SU-DHL-6 (cell line): ENCODE measurements at regions not wholly inside any gene's neighbourhood (a gene's known extent, or its start where the extent isn't known, plus 50 kb on each side); places are given as distances from the start of the nearest gene placed in this dataset.

Source experiments
- H2AFZ ChIP-seq: fragments of 200-600 bp; sonication (generic); 2 replicates; pipeline ENCODE4 v1.6.1; 2014; ENCODE audit warnings: low read depth, mild to moderate bottlenecking, moderate library complexity, mixed read lengths, antibody characterized with exemption, low read length; ENCODE audit not compliant: severe bottlenecking
- H3F3A ChIP-seq: fragments of 200-600 bp; shearing (Covaris generic); 2 replicates; pipeline ENCODE4 v1.6.0; 2016; ENCODE audit warnings: antibody characterized with exemption, mild to moderate bottlenecking; ENCODE audit not compliant: insufficient read depth
- H3K27ac ChIP-seq: fragments of 200-600 bp; sonication (generic); 2 replicates; pipeline ENCODE4 v1.5.1; 2016; ENCODE audit warnings: low read depth, mild to moderate bottlenecking, low read length, moderate library complexity, mixed read lengths
- H3K27me3 ChIP-seq: fragments of 200-600 bp; sonication (generic), shearing (Covaris generic); 2 replicates; pipeline ENCODE4 v1.6.0; 2014; ENCODE audit warnings: mild to moderate bottlenecking, low read length
- H3K36me3 ChIP-seq: fragments of 200-600 bp; sonication (generic); 2 replicates; pipeline ENCODE4 v1.6.1; 2014; ENCODE audit warnings: mild to moderate bottlenecking, low read length, mixed read lengths
- H3K4me2 ChIP-seq: fragments of 300-600, 200-600 bp; shearing (Covaris generic), sonication (generic); 2 replicates; pipeline ENCODE4 v1.6.0; 2014; ENCODE audit warnings: low read length, low read depth, mild to moderate bottlenecking; ENCODE audit not compliant: poor library complexity, severe bottlenecking
- H3K4me3 ChIP-seq: fragments of 200-600 bp; sonication (generic); 2 replicates; pipeline ENCODE4 v1.5.1; 2014; ENCODE audit warnings: antibody characterized with exemption, low read length, mild to moderate bottlenecking, mixed read lengths; ENCODE audit not compliant: insufficient read depth, poor library complexity, severe bottlenecking
- H3K79me2 ChIP-seq: fragments of 200-600 bp; sonication (generic); 2 replicates; pipeline ENCODE4 v1.6.1; 2014; ENCODE audit warnings: mild to moderate bottlenecking, low read length, moderate library complexity; ENCODE audit not compliant: insufficient read depth
- H3K9ac ChIP-seq: fragments of 200-600 bp; sonication (generic); 2 replicates; pipeline ENCODE4 v1.7.0; 2014; ENCODE audit warnings: mild to moderate bottlenecking, low read length
- H3K9me2 ChIP-seq: fragments of 200-600 bp; sonication (generic); replicated peaks from 2 replicates; pipeline ENCODE4 v1.6.1; 2014; ENCODE audit warnings: low read length; ENCODE audit not compliant: insufficient read depth
- H3K9me3 ChIP-seq: fragments of 200-600 bp; sonication (generic); 2 replicates; pipeline ENCODE4 v1.6.1; 2014; ENCODE audit warnings: low read length, mixed read lengths; ENCODE audit not compliant: insufficient read depth
- H4K20me1 ChIP-seq: fragments of 200-600 bp; sonication (generic); 2 replicates; pipeline ENCODE4 v1.6.1; 2014; ENCODE audit warnings: low read depth, mild to moderate bottlenecking, antibody characterized with exemption, low read length, moderate library complexity, mixed read lengths
- EZH2phosphoT487 ChIP-seq: fragments of 200-600 bp; sonication (generic), shearing (Covaris generic); conservative IDR thresholded peaks from 2 replicates; pipeline ENCODE4 v1.6.1; 2018; ENCODE audit warnings: mild to moderate bottlenecking, antibody characterized with exemption, low read length, moderate library complexity, mixed read lengths
- TF ChIP-seq, protein P1 (sequence below): fragments of 200-600 bp; sonication (generic); IDR thresholded peaks from one replicate; pipeline ENCODE4 v1.5.1; 2017; ENCODE audit warnings: antibody characterized with exemption, mild to moderate bottlenecking, low read length, moderate library complexity; ENCODE audit not compliant: insufficient read depth, poor library complexity, severe bottlenecking

DNA sequence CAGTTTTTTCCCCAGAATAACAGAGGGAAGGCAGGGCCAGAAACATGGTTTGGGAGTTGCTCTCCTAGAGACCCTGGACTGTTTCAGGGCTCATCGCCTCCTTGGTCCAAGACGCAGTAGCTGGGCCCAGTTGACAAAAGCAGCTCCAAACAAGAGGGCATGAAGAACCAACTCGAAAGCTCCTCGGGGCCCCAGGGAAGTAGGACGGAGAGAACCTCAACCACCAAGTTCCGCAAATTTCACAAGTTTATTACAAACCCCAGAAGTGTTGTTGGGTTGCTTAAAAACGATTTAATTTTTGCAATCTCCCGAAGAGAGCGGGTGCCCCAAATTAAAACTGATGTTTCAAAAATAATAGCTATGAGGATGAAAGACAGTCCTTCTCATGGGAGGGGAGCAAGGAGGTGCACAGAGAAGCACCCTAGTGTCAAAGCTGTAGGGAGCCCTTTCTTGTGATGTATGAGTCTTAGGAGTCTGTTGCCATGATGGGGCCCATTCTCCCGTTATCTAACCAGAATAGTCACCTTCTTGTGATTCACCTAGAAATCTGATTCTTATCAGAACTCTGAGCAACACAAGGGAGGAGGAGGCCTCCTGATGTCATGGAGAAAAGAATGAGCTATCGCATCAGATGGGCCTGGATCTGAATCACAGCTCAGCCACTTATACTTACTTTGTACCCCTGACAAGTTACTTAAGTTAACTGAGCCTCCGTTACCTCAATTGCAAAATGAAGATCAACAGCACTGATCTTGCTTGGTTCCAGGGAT lies 165.7 kb upstream of the IRF2BP2 start:
- H3K9me2 ChIP-seq: no peaks in the 10 kb centered on the region
- no peaks in the 10 kb centered on the region for H4K20me1 ChIP-seq
- no peaks in the 10 kb centered on the region for H3K36me3 ChIP-seq
- H3K27me3 ChIP-seq: no peaks in the 10 kb centered on the region
- no peaks in the 10 kb centered on the region for H3K9me3 ChIP-seq
- H3K27ac ChIP-seq: no peak overlapping the region
- H3K79me2 ChIP-seq: no peaks in the 10 kb centered on the region
- no peak overlapping the region for H2AFZ ChIP-seq
- H3K4me2 ChIP-seq: no peak overlapping the region
- no peak for TF ChIP-seq EZH2phosphoT487
- TF ChIP-seq, protein P1, sequence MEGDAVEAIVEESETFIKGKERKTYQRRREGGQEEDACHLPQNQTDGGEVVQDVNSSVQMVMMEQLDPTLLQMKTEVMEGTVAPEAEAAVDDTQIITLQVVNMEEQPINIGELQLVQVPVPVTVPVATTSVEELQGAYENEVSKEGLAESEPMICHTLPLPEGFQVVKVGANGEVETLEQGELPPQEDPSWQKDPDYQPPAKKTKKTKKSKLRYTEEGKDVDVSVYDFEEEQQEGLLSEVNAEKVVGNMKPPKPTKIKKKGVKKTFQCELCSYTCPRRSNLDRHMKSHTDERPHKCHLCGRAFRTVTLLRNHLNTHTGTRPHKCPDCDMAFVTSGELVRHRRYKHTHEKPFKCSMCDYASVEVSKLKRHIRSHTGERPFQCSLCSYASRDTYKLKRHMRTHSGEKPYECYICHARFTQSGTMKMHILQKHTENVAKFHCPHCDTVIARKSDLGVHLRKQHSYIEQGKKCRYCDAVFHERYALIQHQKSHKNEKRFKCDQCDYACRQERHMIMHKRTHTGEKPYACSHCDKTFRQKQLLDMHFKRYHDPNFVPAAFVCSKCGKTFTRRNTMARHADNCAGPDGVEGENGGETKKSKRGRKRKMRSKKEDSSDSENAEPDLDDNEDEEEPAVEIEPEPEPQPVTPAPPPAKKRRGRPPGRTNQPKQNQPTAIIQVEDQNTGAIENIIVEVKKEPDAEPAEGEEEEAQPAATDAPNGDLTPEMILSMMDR: no peak
- peaks cover 16% of the 10 kb centered on the region for H3F3A ChIP-seq
- no peak overlapping the region for H3K9ac ChIP-seq
- no peak overlapping the region for H3K4me3 ChIP-seq

DNA sequence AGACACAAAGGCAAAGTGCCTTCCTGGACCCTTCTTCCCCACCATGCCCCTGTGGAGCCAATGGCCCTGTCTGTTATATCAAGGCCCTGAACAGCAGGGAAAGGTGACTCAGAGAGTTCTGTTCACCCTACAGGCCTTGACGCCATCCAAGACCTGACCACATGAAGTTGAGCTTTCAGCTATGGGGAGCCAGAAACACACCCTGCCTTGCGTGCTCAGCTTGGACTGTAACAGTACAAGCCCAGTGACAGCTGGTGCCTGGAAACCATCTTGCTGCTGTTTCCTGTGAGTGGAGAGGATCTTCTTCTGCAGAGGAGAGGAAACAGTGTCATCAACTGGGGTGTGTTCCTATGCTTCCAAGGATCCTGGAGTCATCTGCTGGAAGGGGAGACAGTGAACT lies 165.0 kb upstream of the IRF2BP2 start:
- H3K9ac ChIP-seq: no peak overlapping the region
- no peak overlapping the region for H3K4me2 ChIP-seq
- H3K27ac ChIP-seq: no peak overlapping the region
- H3K36me3 ChIP-seq: no peaks in the 10 kb centered on the region
- H3F3A ChIP-seq: peaks cover 16% of the 10 kb centered on the region
- H3K9me3 ChIP-seq: no peaks in the 10 kb centered on the region
- H2AFZ ChIP-seq: no peak overlapping the region
- no peak for TF ChIP-seq EZH2phosphoT487
- TF ChIP-seq, protein P1: no peak
- no peaks in the 10 kb centered on the region for H4K20me1 ChIP-seq
- H3K4me3 ChIP-seq: no peak overlapping the region
- H3K9me2 ChIP-seq: no peaks in the 10 kb centered on the region
- H3K79me2 ChIP-seq: no peaks in the 10 kb centered on the region
- H3K27me3 ChIP-seq: no peaks in the 10 kb centered on the region

DNA sequence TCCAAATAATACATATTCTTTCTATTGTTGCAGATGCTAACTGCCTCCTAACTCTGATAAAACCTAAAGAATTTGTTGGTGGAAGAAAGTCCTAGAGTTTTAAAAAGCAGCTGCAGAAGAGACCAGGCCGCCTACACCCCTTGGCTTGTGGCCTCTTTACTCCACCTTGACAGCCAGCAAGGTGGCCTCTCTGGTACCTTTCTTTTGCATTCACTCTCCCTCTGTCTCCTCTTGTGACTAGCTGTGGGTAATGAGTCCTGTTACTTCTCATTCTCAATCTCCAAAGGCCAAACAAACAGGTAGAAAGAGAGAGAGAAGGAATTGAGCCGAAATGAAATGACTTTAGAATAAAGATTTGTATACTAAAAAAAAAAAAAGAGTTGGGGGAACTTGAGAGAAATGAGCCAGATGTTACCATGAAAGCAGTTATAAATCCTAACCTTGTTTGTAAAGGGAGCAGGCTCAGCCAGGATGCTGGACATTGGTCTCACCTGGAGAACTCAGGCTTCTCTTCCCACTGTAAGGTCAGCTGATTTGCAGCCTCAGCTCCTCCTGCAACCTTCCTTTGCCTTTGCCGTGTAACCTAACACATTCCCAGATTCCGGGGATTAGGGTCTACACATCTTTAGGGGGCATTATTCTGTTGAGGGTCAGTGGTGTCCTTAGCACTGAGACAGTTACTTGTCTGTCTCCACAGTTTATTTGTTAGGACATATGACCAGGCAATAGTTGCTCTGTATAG lies 164.1 kb upstream of the IRF2BP2 start:
- Histone ChIP-seq H3K27ac (no peak overlapping the region), H3K9me2 (no peaks in the 10 kb centered on the region), H3K36me3 (no peaks in the 10 kb centered on the region), H3K27me3 (no peaks in the 10 kb centered on the region), H2AFZ (no peak overlapping the region), H3K79me2 (no peaks in the 10 kb centered on the region), H3F3A (peaks cover 16% of the 10 kb centered on the region), H3K9ac (no peak overlapping the region), H3K4me3 (no peak overlapping the region), H4K20me1 (no peaks in the 10 kb centered on the region), H3K4me2 (no peak overlapping the region), H3K9me3 (no peaks in the 10 kb centered on the region)
- TF ChIP-seq, protein P1: no peak
- no peak for TF ChIP-seq EZH2phosphoT487
